ENCODE measurements at regions not wholly inside any gene's neighbourhood (a gene's known extent, or its start where the extent isn't known, plus 50 kb on each side); places are given as distances from the start of the nearest gene placed in this dataset.
"Not testable (repeated sequence)": the region's sequence is repeated elsewhere in the genome, so short reads cannot be mapped to it uniquely, and the experiment has no call there.

DNA sequence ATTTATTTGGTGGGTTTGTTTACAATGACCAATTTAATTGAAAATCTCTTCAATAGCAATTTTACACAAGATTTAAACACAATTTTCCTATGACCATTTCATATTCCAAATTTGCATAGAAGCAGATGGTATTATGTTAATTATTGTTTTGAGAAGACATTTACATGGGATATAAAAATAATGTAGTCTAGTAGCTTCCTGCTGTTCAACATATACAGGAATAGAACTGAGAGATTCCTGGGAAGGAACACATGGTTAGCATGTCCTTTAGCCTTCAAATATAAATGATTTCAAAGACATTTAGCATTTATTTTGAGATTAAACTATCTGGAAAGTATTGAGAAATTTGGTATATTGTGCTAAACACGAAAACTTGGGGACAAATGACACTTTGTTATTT lies 129.6 kb downstream of the KCNE4 start:
- no peak for DNase-seq

DNA sequence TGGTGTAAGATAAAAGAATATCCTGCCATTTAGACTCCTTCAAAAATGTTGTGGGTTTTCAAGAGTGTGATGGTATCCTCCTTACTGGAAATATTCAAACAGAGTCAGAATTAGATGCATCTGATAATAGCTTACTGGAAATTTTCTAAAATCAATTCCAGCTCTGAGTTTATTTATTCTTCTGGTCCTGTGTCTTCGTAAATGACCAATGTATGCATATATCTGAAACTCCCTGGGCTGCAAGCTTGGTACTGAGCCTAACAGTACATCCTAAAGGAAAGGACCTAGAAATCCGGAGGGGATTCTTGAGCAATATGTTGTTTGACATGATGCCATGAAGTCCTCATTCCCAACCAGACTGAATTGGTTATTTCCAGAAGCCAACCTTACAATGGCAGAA lies 130.4 kb downstream of the KCNE4 start:
- DNase-seq, result no peak

DNA sequence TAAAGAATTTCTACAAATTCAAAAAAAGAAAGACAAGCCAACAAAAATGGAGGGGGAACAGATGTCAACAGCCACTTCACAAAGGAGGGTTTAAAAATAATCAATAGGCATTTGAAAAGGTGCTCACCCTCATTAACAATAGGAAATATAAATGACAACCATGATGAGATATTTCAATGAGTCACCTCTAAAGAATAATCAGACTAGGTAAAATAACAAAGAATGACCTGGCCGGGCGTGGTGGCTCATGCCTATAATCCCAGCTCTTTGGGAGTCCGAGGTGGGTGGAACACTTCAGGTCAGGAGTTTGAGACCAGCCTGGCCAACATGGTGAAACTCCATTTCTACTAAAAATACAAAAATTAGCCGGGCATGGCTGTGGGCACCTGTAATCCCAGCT lies 133.6 kb downstream of the KCNE4 start:
- DNase-seq, result no peak

DNA sequence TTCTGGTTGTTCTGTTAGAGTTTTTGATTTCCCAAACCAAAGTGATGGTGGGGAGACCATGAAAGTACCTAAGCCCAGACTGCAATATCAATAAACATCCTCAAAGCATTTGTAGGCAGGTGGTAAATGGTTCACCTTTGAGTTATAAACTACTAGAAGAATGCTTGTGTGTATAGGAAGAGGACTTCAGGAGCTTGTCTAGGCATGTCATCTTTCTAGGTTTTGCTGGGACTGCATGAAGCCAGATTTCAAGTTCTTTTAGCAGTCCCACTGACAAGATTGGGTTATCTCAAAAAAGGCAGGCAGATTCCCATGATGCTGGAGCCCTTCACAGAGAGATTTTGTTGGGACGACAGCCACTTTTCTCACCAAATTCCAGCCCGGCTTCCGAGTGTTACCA lies 135.3 kb downstream of the KCNE4 start:
- no peak for DNase-seq

DNA sequence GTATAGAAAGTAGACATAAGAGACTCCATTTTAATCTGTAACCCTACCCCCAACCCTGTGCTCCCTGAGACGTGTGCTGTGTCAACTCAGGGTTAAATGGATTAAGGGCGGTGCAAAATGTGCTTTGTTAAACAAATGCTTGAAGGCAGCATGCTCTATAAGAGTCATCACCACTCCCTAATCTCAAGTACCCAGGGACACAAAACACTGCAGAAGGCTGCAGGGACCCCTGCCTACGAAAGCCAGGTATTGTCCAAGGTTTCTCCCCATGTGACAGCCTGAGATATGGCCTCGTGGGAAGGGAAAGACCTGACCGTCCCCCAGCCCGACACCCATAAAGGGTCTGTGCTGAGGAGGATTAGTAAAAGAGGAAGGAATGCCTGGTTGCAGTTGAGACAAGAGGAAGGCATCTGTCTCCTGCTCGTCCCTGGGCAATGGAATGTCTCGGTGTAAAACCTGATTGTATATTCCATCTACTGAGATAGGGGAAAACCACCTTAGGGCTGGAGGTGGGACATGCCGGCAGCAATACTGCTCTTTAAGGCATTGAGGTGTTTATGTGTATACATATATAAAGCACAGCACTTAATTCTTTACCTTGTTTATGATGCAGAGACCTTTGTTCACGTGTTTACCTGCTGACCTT lies 138.7 kb downstream of the KCNE4 start:
- DNase-seq, result not testable (repeated sequence)

DNA sequence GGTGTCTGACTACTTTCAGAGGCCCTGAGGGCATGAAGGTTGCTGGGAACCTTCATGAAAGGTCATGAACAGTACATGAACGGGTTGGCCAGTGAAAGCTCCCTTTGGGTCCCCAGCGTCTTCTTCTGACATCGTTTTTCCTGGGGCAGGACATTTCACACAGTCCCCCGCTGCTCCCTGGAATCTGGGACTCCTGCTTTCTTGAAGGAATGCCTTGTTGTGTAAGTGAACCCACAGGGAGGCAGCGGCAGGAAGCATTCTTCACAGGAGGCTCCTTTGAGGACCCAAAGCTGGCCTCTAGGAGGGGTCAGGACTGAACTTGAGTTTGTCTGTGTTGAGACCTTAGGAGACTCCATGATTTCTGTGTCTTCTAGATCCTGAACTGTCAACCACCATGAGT lies 144.3 kb downstream of the KCNE4 start:
- no peak for DNase-seq

DNA sequence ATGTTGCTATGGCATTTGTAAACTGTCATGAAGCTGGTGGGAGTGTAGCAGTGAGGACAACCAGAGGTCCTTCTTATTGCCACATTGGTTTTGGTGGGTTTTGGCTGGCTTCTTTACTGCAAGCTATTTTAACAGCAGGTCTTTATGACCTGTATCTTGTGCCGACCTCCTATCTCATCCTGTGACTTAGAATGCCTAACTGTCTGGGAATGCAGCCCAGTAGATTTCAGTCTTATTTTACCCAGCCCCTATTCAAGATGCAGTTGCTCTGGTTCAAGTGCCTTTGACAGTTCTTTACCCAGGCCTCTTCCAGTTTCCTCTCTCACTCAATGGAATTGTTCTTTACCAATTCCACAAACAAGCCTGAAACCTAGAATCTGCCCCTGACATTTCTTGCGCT lies 145.1 kb downstream of the KCNE4 start:
- no peak for DNase-seq

DNA sequence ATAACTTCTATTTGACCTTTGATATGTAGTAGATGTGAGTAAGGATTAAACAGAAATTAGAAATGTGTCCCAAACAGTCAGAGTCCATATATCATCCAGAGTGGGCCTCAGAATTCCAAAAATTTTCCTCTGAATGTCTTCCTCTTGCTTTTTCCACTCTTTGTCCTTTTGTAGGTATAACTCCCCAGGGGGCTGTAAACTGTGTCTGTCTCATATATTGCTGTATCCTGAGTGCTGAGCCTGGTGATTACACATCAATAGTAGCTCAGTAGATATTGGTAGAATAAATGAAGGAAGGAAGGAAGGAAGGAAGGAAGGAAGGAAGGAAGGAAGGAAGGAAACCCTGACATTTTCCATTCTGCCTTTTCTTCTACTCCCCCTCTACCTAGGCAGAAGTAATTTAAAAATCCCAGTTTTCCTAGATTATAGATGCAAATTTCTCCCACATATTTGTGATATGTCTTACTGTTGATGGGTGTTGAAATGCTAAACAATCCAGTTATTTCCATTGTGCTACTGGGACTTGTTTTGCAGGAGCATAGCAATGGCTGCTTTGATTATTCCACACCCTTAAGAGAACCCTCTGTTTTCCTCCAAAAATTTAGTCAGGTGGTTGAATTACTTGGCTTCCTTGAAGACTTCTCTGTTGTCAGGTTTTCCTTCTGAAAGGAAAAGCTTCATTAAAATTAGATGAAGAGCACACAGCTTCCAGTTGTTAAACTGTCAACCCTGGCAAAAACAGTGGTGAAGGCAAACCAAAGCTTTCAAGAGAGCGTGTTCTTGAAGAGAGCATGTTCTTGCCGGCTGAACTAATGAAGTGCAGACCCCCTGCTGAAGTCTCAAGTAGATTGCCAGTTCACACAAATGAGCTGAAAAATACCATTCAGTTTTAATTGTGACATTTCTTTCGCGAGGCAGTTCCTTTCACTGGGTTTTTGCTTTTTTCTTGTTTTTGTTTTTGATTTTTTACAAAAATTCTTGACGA lies 147.8 kb downstream of the KCNE4 start:
- no peak for DNase-seq

DNA sequence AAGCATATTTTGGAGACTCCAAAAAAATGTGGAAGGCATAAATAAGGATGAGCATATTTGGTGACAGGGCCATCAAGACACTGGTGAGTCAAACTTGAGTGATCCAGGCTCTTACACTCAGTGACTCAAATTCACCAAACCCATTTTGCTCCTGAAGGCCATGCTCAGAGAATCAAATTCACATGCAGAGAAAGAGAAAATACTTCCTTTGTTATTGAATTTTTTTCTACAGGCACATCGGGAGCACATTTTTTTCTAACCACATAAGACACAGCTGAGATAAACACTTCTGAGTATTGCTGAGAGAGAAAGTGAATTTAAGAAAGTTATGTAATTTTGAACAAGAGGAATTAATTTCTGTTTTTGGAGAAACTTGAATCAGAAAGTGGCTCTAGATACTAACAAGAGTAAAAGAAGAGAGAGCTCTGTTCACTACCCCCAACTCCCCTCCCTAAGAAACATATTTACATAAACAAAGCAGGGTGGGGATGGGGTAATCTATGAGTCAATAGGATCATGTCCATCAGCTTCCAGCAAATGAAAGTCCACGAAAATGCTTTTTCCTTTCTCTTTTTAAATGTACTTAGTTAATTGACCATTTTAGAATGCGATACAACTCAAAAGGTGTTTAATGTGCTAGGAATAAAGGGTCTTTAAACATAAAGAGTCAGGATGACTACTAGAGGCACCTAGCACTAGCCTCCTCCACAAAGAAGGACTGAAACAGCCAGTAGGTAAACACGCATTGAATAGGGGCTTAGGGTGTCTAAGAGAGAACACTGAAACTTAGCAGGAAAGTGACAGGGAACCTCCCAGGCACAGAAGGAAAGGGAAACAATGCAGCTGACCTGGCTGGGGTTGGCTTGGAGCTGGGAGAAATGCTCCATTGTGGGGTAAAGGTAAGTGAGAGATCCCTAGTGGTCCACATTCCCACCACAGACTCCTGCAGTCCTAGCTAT lies 152.3 kb downstream of the KCNE4 start:
- no peak for DNase-seq

DNA sequence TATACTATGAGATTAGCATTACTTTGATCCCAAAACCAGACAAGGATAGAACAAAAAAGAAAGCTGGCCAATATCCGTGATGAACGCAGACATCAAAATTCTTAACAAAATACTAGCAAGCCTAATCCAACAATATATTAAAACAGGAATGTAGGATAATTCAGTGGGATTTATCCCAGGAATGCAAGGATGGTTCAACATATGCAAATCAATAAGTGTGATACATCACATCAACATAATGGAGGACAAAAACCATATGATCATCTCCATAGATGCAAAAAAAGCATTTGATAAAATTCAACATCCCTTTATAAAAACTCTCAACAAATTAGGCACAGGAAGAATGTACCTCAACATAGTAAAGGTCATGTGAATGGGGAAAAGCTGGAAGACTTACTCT lies 158.5 kb downstream of the KCNE4 start:
- no peak for DNase-seq

DNA sequence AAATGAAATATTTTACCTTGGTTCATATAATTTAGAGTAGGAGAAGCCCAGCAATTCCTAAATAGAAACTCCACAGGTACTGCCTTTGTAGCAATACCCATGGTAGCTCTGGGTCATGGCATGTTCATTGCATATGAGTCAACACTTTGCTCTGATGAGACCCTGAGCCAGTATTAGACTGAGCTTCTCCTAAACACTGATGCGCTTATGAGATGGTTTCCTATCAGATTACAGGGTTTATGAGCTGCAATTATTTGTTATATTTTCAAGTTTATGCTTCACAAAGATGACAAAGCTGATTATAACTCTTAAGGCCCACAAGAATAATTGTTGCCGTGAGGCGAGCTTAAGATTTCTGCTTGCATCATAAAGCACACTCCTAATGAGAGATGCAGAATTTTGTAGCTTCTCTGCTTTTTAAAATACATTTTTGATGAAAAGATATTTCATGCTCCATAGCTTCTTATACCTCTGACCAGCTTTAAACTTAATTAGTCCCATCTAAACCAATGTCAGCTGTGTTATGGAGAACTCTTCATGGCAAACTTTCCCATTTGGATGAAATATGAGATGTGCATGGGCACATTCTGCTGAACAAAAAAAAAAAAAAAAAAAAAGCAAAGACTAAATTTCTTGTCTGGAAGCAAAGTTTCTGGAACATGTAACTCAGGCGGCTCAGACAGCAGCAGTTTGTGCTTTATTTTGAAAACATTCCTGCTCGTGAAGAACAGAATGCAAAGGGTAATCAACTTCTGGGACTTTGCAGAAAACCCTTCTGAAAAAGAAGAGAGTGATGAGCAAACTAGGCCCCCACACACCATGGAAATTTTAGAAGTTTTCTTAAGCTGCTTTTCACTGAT lies 162.6 kb downstream of the KCNE4 start:
- no peak for DNase-seq

DNA sequence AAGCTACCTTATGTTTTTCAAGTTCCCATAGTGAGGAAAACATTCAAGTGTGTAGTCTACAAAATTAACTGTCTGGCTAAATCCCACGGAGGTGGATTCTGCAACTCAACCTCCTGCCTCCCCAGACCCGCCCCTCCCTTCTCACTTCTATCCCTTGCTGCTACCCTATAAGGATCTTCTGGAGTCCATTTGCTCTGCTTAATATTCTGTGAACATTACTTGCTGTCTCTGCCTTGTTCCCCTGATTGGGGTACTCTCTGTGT lies 163.2 kb downstream of the KCNE4 start:
- DNase-seq, result no peak

DNA sequence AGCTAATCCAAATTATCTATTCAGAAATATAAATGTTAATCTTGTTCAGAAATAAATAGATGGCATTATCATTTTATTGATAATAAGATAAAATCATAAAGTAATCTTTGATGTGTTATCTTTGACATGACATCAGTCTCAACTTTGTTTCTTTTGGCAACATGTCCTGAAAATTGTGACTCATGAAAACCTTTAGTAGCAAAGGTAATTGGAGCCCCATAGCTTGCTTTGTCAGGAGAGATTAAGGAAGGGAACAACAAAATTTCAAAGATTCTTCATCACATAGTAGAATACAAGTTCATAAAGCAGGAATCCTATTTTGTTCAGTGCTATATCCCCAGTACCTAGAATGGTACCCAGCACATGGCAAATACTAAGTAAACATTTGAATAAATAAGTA lies 165.4 kb downstream of the KCNE4 start:
- DNase-seq, result no peak

DNA sequence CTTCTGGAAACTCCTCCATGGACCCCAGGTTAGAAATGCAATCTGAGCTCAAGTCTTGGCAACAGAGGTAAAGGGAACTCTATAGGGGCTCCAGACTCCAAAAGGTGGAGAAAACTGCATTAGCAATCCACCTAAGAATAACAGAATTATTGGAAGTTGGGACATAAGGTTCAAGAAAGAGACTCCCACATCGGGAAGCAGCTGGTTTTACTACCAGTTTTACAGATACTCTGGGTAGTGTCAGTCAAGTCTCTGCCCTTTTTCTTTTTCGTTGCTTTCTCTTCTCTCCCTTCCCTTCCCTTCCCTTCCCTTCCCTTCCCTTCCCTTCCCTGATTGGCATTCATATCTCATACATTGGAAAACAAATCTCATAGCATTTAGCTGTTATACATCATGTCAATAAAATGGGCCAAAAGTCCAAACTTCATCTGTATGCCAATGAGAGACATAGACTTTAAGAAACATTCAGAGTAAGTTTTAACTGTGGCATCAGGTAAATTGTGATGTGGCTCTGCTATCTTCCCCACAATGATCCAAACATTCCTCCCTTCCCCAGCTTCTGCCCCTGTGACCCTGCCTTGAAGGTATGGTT lies 166.7 kb downstream of the KCNE4 start:
- DNase-seq, result no peak

DNA sequence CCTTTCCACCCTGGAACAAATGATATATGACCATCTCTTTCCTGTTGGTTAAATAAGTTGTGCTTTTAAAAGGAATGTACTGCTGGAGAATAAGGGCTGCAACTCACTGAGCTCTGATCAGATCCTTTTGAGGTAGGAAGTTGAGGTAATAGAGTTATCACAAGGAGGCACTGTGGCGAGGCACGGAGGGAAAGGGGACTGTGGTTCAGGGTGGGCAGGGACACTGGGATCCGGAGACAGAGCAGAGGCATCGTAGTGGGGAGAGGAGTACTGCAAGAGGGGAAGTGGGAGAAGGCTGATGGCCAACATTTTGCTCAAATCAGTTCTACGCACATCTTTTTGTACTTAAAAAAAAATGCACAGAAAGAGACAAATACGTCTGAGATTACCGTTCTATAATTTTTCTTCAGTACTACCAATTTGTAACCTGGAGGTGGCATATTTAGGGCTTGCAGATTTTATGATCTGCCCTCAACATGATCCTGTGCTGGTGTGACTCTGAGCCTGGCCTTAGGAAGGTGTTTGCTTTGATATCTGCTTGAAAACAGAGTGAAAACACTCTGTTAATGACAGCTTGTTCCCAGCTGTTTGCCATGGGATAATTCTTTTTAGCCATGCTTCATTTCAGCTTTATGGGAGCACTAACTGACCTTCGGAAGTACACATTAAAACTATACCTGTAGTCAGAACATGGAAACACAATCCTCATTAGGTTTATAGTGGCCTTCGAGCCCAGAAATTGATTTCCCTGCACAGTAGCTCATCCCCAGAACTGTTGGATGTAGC lies 168.1 kb downstream of the KCNE4 start:
- DNase-seq, result no peak

DNA sequence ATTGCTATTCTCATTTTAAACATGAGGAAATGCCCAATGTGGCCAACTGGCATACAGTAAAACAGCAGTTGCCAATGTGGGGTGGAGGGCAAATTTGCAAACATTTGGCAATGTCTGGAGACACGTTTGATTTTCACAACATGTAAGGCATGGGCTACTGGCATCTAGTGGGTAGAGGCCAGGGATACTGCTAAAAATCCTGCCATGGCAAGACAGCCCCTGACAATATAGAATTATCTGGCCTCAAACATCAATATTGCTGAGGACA lies 168.6 kb downstream of the KCNE4 start:
- no peak for DNase-seq

DNA sequence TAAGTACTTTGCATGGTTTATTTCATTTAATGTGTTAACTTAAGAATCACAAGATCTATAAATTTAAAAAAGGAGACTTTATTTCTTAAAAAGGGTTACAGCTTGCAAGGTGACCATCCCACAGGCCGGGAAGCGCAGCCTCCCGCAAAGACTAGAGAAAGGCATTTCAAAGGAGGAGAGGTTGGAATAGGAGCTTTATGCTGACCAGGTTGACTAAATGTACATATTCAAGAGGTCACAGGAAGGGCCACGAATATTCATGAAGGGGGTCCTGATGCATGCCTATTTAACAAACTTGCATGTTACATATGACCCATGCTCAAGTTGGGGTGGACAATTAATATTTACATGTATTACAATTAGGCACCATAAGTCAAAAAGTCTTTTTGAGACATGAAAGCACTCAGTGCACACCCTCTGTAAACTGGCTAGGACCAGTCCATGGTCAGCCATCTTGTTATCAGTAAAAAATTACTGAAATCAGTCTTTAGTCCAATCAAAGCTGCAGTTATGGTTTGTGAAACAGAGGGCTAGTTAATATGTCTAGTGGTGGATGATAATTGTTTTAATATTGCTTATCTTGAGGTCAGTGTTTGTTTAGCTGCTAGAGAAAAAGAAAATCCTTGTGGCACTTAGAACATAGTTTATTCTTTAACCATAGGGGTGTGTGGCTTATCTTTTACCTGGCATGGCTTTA lies 169.3 kb downstream of the KCNE4 start:
- no peak for DNase-seq

DNA sequence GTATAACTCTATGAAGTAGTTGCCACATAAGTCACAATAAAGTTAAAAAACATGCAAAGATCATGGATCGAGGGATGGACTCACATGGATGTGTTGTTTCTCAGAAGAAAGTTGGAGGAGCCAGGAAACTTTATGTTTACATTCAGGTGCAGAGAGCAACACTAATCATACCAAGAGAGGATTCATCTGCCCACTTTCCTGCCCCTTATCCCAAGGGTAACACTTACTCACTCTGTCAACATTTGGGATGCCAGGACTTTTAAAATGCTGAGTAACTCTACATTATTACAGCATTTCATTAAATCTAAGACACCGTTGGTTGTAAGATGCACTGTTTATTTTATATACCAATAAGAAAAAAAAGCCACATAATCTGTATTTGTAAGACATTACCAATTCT lies 170.4 kb downstream of the KCNE4 start:
- DNase-seq, result no peak

DNA sequence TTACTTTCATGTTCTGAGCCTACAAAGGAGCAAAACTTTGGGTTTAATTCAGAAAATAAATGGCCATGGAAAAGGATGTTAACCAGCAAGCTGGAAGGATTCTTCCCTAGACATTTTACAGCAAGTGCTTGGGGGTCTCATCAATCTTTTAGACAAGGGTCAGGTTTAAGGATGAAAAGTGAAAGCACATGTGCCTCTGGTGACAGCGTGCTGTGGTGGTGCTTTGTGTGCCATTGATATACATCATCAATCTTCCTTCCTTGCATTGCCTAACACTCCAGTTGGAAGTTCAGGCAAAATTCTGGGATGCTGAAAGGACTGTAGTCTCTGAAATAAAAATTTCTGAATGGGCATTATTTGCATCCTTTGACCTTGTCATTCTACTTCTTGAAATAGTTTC lies 171.2 kb downstream of the KCNE4 start:
- DNase-seq, result no peak

DNA sequence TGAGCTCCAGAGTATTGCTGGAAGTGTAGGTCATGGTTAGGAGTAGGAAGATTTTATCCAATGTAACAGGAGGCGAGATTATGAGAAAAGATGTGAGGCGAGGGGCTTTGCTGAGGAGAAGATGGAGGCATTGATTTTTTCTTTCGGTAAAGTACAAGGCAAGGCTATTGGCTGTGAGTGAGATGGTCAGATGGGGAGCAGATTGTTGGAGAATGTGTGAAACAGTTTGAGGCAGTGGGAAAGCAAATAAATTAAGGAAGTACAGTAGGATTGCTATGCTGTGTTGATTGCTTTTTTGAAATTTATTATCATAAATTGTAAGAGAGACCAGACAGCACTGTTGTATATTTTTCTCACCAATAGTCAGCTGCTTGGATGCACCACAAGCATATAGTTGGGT lies 173.3 kb downstream of the KCNE4 start:
- no peak for DNase-seq

DNA sequence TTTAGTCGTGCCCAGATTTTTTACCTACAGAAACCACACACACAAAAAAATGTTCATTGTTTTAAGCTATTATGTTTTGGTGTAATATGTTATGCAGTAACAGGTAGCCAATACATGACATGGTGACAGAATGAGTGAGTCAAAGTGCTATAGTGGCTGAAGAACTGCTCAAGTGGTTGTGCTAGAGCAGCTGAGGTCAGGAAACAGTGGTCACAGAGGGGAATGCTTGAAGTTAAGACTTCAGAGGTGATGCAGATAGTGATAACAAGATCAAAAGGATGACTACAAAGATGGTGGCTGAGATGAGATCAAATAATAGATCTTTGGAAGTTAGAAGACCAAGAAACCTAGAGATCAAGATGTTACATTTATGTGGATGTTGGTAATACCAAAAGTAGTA lies 174.3 kb downstream of the KCNE4 start:
- no peak for DNase-seq
